NB4 (cell line): ENCODE measurements at regions not wholly inside any gene's neighbourhood (a gene's known extent, or its start where the extent isn't known, plus 50 kb on each side); places are given as distances from the start of the nearest gene placed in this dataset.

Experiments used
- CTCF ChIP-seq: IDR thresholded peaks from one replicate; pipeline ENCODE4 v1.5.1; 2012; ENCODE audit warnings: low read depth, low read length
- POLR2A ChIP-seq: IDR thresholded peaks from 2 replicates; pipeline ENCODE4 v1.6.1; 2011; ENCODE audit warnings: mild to moderate bottlenecking; ENCODE audit not compliant: insufficient read length; ENCODE audit errors: extremely low read depth

GRCh38 chr13:63706751-63707150 lies 2291.1 kb upstream of the PCDH20 start:
- TF ChIP-seq CTCF, result no peak
- TF ChIP-seq POLR2A, result no peak
